ENCODE measurements at regions not wholly inside any gene's neighbourhood (a gene's known extent, or its start where the extent isn't known, plus 50 kb on each side); places are given as distances from the start of the nearest gene placed in this dataset.
A peak's percentile ranks its signal among the peaks of the same experiment; 100 is the strongest.

DNA sequence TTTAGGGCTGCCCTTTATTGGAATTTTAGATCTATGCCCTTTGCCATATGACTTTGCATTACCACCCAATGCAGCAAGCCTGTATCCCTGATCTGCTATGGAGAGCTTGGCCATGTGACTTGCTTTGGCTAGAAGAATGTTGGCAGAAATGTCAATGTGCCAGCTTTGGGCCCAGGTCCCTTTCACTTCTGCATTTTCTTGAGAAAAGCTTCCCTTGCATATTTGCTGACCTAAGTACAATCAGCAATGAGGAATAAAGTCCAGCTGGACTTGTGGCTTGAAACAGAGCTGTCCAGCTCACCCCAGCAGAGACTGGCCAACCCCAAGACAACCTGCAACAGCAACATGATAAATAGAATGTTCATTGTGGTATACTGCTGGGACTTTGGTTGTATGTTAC is 135.9 kb downstream of the PAH start:
- no peak for DNase-seq (ENCODE audit: low spot score)
- TF ChIP-seq, protein P1, sequence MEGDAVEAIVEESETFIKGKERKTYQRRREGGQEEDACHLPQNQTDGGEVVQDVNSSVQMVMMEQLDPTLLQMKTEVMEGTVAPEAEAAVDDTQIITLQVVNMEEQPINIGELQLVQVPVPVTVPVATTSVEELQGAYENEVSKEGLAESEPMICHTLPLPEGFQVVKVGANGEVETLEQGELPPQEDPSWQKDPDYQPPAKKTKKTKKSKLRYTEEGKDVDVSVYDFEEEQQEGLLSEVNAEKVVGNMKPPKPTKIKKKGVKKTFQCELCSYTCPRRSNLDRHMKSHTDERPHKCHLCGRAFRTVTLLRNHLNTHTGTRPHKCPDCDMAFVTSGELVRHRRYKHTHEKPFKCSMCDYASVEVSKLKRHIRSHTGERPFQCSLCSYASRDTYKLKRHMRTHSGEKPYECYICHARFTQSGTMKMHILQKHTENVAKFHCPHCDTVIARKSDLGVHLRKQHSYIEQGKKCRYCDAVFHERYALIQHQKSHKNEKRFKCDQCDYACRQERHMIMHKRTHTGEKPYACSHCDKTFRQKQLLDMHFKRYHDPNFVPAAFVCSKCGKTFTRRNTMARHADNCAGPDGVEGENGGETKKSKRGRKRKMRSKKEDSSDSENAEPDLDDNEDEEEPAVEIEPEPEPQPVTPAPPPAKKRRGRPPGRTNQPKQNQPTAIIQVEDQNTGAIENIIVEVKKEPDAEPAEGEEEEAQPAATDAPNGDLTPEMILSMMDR (IDR thresholded peaks at IDR 0.05) = no peak
- no peak for ATAC-seq (ENCODE audit: low FRiP score)

DNA sequence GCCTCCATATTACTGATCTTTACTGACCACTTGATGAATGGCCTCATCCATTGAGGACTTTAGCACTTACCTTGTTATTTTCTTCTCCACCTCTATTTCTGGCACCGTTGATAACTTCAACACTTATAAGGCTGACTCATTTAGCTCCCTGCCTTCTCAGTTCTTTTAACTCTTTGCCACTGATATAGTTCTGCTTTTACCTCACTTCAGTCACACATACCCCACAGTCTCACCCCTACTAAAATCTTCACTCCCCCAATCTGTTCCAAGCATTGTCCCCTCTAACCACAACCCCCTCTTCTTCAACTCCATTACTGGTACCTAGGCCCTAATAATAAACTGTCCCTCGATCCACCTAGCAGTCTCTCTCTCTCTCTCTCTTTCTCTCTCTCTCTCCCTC is 141.0 kb downstream of the PAH start:
- ATAC-seq (ENCODE audit: low FRiP score) (no peak), DNase-seq (ENCODE audit: low spot score) (no peak)
- TF ChIP-seq, protein P1 (IDR thresholded peaks at IDR 0.05) = no peak

DNA sequence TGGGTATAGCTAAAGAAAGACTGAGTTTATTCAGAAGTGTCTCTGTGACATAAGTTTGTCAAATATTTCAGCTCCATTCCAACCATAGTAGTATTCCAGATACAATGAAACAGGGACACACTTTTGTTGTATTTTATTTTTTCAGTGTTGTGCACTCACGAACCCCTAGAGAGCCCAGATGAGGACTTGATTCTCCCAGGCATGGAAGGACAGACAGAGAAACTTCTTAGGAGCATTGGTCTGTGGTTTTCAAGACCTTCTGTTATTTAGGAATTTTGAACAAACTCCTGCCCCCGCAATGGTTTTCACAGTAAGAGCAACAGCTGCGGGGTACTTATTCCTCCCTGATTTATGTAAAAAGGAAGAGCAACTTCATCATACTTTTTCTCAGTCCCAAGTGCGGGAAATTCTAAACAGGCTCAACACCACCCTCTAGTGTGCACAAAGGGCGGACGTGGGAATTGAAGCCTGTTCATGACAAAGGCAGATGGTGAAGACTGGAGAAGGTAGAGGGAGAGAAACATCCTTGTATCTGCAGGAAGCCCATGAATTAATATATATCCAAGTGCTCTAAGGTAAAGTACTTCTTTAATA is 147.6 kb downstream of the PAH start:
- DNase-seq (ENCODE audit: low spot score) (no peak), ATAC-seq (ENCODE audit: low FRiP score) (peak; percentile 82)
- TF ChIP-seq, protein P1 (IDR thresholded peaks at IDR 0.05) = no peak

DNA sequence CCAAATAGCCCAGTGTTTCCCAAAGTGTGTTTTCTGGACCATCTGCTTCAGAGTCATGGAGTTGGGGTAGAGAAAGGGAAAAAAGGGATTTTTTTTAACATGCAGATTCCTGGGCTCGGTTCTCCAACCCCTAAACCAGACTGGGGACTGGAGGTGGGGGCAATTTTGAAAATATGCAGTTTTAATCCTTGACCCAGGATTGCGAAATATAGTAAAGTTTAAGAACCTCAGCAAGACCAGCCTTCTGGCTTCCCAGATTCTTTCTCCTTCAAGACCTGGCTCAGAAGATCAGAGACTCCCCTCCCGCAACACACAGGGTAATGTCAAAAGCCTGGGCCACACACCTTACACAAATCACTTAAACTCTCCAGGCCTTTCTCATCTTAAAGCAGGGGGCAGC is 150.1 kb downstream of the PAH start:
- TF ChIP-seq, protein P1 (IDR thresholded peaks at IDR 0.05) = no peak
- DNase-seq (ENCODE audit: low spot score) (no peak), ATAC-seq (ENCODE audit: low FRiP score) (no peak)

DNA sequence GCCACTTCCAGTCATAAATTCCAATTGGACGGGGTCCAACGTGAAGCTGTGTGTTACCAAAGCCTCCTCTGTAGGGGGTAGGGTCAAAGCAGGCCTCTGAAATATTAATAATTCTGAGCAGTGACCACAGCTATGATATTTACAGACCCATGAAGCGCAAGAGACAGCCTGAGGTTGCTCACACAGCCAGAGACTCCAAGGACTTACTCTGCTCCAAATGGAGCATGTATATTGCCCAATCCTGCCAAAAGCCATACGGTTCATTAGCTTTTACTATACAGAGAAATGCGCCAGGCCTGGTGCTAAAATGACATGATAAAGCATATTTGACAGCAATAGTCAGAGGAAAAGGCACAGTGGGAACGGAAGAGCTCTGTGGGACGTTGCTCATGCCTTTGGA is 151.3 kb downstream of the PAH start:
- TF ChIP-seq, protein P1 (IDR thresholded peaks at IDR 0.05) = no peak
- no peak for DNase-seq (ENCODE audit: low spot score)
- no peak for ATAC-seq (ENCODE audit: low FRiP score)

DNA sequence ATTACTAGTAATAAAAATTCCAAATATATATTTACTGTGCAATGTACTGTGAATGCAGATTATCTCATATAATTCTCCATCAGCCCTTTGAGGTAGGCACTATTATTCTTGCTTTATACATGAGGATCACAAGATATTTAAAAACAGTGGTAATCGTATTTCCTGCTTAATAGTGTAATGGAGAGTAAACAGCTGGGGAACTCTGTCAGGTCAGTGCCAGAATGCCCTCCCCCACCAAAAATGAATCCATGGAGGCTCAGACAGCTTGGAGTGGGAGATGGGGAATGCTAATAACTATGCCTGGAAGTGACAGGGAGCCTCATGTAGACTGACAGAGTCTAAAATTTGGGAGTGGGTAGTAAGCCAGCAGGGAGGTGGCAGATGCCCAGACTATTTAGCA is 153.6 kb downstream of the PAH start:
- TF ChIP-seq, protein P1 (IDR thresholded peaks at IDR 0.05) = no peak
- ATAC-seq (ENCODE audit: low FRiP score) = no peak

DNA sequence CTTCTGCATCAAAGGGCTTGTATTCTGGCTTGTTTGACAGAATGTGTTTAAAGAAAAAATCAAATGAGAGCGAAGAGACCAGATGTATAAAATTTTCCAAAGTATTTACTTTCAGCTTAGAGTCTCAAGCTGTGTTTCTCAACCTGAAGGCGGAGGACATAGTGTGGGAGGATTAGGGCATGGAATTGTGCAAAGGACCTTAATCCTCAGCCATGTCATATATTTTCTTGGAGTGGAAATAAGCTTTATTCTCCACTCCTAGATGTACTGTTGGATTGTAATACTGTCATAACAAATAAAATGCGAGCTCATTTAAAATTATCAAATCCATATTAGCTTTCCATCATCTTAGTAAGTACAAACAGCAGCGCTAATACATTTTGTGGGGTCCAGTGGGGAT is 154.0 kb downstream of the PAH start:
- TF ChIP-seq, protein P1 (IDR thresholded peaks at IDR 0.05) = no peak

More for the DNA sequence above, 153.6 kb downstream of the PAH start:
- DNase-seq (ENCODE audit: low spot score) = no peak

More for the DNA sequence above, 154.0 kb downstream of the PAH start:
- ATAC-seq (ENCODE audit: low FRiP score) (no peak), DNase-seq (ENCODE audit: low spot score) (no peak)

Data from omental fat pad (tissue), 3 donors.